VCaP (cell line): ENCODE measurements at regions not wholly inside any gene's neighbourhood (a gene's known extent, or its start where the extent isn't known, plus 50 kb on each side); places are given as distances from the start of the nearest gene placed in this dataset.

Source experiments
- H3K27ac ChIP-seq: fragments of 450-650 bp; 2 replicates; pipeline ENCODE4 v1.5.1; 2017
- CTCF ChIP-seq: fragments of 450-650 bp; conservative IDR thresholded peaks from 2 replicates; pipeline ENCODE4 v1.5.1; 2017; ENCODE audit warnings: mild to moderate bottlenecking, moderate library complexity

GRCh38 chr7:156475666-156476065, 164.9 kb upstream of the RNF32 start:
- no peak for TF ChIP-seq CTCF
- no peak overlapping the region for H3K27ac ChIP-seq

- H3K27ac ChIP-seq: no peak overlapping the region
- no peak for TF ChIP-seq CTCF
These were observed 165.4 kb upstream of the RNF32 start for GRCh38 chr7:156475179-156475578.

- no peak for TF ChIP-seq CTCF
- H3K27ac ChIP-seq: no peak overlapping the region
These were observed 166.3 kb upstream of the RNF32 start for GRCh38 chr7:156474241-156474743.

GRCh38 chr7:156473476-156474240, 166.9 kb upstream of the RNF32 start:
- H3K27ac ChIP-seq: peak overlapping the region; percentile 21; the same call in 1 of the 2 replicates
- peak; percentile 94 for TF ChIP-seq CTCF

GRCh38 chr7:156472267-156472666, 168.3 kb upstream of the RNF32 start:
- H3K27ac ChIP-seq: peak overlapping the region; percentile 21; the same call in 1 of the 2 replicates
- no peak for TF ChIP-seq CTCF

GRCh38 chr7:156470399-156471320, 169.9 kb upstream of the RNF32 start:
- no peak overlapping the region; the same call in 1 of the 2 replicates for H3K27ac ChIP-seq
- no peak for TF ChIP-seq CTCF
